Breast epithelium (tissue), 3 donors: ENCODE measurements at regions not wholly inside any gene's neighbourhood (a gene's known extent, or its start where the extent isn't known, plus 50 kb on each side); places are given as distances from the start of the nearest gene placed in this dataset.

ENCODE experiments used
- POLR2A ChIP-seq: fragments of 450-650 bp; IDR thresholded peaks from one replicate; pipeline ENCODE4 v1.6.1; 2016; ENCODE audit warnings: antibody characterized with exemption, mild to moderate bottlenecking, moderate library complexity
- TF ChIP-seq, protein P1 (sequence below), 3 donors: fragments of 450-650 bp; IDR thresholded peaks; one replicate each; pipeline ENCODE4 v1.5.1; 2016 to 2017; ENCODE audit warnings: antibody characterized with exemption in 3 of 3, mild to moderate bottlenecking in 3 of 3, moderate library complexity in 3 of 3

DNA sequence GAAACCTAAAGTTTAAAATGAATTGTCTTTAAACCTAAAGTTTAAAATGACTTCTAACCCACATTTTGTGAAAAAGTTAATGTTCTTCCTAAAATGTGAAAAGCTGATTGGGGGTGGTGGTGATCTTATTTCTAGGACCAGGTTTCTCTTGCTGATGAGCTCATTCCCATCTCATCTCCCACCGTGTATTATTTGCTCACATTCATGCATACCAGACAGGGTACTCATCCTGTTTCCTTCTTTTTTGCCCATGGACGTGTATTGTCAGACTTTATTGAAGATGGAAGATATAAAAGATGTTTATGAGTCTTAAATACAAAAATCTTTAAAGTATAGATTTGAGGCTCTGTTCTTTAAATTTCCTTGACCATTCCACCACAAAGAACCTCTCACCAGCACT is 70.1 kb upstream of the MPHOSPH6 start:
- TF ChIP-seq, protein P1, sequence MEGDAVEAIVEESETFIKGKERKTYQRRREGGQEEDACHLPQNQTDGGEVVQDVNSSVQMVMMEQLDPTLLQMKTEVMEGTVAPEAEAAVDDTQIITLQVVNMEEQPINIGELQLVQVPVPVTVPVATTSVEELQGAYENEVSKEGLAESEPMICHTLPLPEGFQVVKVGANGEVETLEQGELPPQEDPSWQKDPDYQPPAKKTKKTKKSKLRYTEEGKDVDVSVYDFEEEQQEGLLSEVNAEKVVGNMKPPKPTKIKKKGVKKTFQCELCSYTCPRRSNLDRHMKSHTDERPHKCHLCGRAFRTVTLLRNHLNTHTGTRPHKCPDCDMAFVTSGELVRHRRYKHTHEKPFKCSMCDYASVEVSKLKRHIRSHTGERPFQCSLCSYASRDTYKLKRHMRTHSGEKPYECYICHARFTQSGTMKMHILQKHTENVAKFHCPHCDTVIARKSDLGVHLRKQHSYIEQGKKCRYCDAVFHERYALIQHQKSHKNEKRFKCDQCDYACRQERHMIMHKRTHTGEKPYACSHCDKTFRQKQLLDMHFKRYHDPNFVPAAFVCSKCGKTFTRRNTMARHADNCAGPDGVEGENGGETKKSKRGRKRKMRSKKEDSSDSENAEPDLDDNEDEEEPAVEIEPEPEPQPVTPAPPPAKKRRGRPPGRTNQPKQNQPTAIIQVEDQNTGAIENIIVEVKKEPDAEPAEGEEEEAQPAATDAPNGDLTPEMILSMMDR (IDR thresholded peaks at IDR 0.05): no peak
- no peak for TF ChIP-seq POLR2A
